ENCODE measurements at regions not wholly inside any gene's neighbourhood (a gene's known extent, or its start where the extent isn't known, plus 50 kb on each side); places are given as distances from the start of the nearest gene placed in this dataset.

- Histone ChIP-seq H3K9me3 (no peaks in the 10 kb centered on the region), H3K4me3 (no peak overlapping the region), H3K4me1 (no peaks in the 10 kb centered on the region), H3K27ac (no peak overlapping the region), H3K27me3 (peaks cover 0 to 6% (median 0%) of the 10 kb centered on the region in 7 donors), H3K36me3 (no peaks in the 10 kb centered on the region)
- DNase-seq = no peak
- no peak for TF ChIP-seq CTCF (IDR thresholded peaks at IDR 0.05)
- no peak for ATAC-seq
- 88 to 89% methylated on average over 1 of the region's 1 CpG for WGBS, 2 donors
- intact Hi-C loops (cut with DNase I) = no loop called here
Observed at GRCh38 chr10:25817200-25817599, 116.8 kb upstream of the MYO3A start.

GRCh38 chr10:25818751-25819150 lies 115.3 kb upstream of the MYO3A start:
- Histone ChIP-seq H3K4me1 (no peaks in the 10 kb centered on the region), H3K9me3 (no peaks in the 10 kb centered on the region), H3K4me3 (no peak overlapping the region), H3K27me3 (peaks cover 0 to 6% (median 0%) of the 10 kb centered on the region in 7 donors), H3K36me3 (no peaks in the 10 kb centered on the region), H3K27ac (no peak overlapping the region)
- DNase-seq = no peak
- WGBS, 2 donors = 34 to 41% methylated on average over 9 of the region's 9 CpGs
- no peak for TF ChIP-seq CTCF (IDR thresholded peaks at IDR 0.05)
- no peak for ATAC-seq
- intact Hi-C loops (cut with DNase I) = no loop called here

GRCh38 chr10:25820472-25820871 lies 113.6 kb upstream of the MYO3A start:
- no peaks in the 10 kb centered on the region for H3K9me3 ChIP-seq
- no peak for ATAC-seq
- intact Hi-C loops (cut with DNase I) = no loop called here
- WGBS, 2 donors = 69 to 77% methylated on average over 2 of the region's 2 CpGs
- H3K27me3 ChIP-seq = peaks cover 0 to 6% (median 0%) of the 10 kb centered on the region in 7 donors
- no peak overlapping the region for H3K27ac ChIP-seq
- no peak for DNase-seq
- TF ChIP-seq CTCF (IDR thresholded peaks at IDR 0.05) = no peak
- H3K4me3 ChIP-seq = peak overlapping the region in 1 of 10 donors; percentile 3
- no peaks in the 10 kb centered on the region for H3K4me1 ChIP-seq
- H3K36me3 ChIP-seq = no peaks in the 10 kb centered on the region

- H3K27ac ChIP-seq = no peak overlapping the region
- H3K4me3 ChIP-seq = peak overlapping the region in 1 of 10 donors; percentile 3
Observed at GRCh38 chr10:25820874-25821273, 113.2 kb upstream of the MYO3A start.

More at GRCh38 chr10:25820874-25821273, 113.2 kb upstream of the MYO3A start:
- no peak for TF ChIP-seq CTCF (IDR thresholded peaks at IDR 0.05)
- ATAC-seq = no peak
- 53 to 66% methylated on average over 8 of the region's 8 CpGs for WGBS, 2 donors
- Histone ChIP-seq H3K4me1 (no peaks in the 10 kb centered on the region), H3K9me3 (no peaks in the 10 kb centered on the region), H3K36me3 (no peaks in the 10 kb centered on the region), H3K27me3 (peaks cover 0 to 6% (median 0%) of the 10 kb centered on the region in 7 donors)
- intact Hi-C loops (cut with DNase I) = no loop called here
- no peak for DNase-seq

Measured in heart right ventricle (tissue), 16 donors.